HCT116 (cell line): ENCODE measurements at regions not wholly inside any gene's neighbourhood (a gene's known extent, or its start where the extent isn't known, plus 50 kb on each side); places are given as distances from the start of the nearest gene placed in this dataset.

Experiments
- ATAC-seq: fragments of 200-7000 bp; cut with Tn5 transposase; 2 replicates; pipeline ENCODE4 v1.9.1; 2020; ENCODE audit warnings: mild to moderate bottlenecking, moderate library complexity
- BruUV-seq: library from RNA; stranded (reverse); fragments of 400-500 nt; replicated peaks from 2 replicates; lab custom pipeline; 2021; lab: Mats Ljungman, UMichigan
- CTCF ChIA-PET: fragments of 300-600 bp; sonication (Branson Sonifier 250); formaldehyde crosslinking; loops from one replicate; lab custom pipeline; 2021; ENCODE audit warnings: antibody characterized with exemption; lab: Charles Lee
- POLR2A ChIA-PET: fragments of 300-600, 350-600 bp; sonication (Branson Sonifier 250); formaldehyde crosslinking; loops from one replicate; lab custom pipeline; 2021; ENCODE audit warnings: antibody characterized with exemption; lab: Charles Lee
- RAD21 ChIA-PET, 2 experiments: fragments of 300-600 bp; sonication (Branson Sonifier 250); formaldehyde crosslinking; loops; one replicate each; lab custom pipeline; 2023; ENCODE audit warnings: low total read pairs in 2 of 2; ENCODE audit not compliant: uncharacterized antibody in 2 of 2, unreplicated experiment in 2 of 2, low non-redundant PET in 1 of 2; lab: Charles Lee
- DNase-seq: peaks from one replicate; pipeline ENCODE4 v3.0.0-alpha.2; 2010; ENCODE audit warnings: low read depth, low spot score
- H2AFZ ChIP-seq: fragments of 200-600 bp; shearing (Covaris generic), sonication (generic); 2 replicates; pipeline ENCODE4 v1.6.1; 2017; ENCODE audit warnings: low read depth, mixed run types, mixed read lengths, antibody characterized with exemption, low read length; ENCODE audit not compliant: poor library complexity, severe bottlenecking
- H3K27ac ChIP-seq: 2 replicates; pipeline ENCODE4 v1.5.1; 2012; ENCODE audit warnings: low read depth, low read length
- H3K27me3 ChIP-seq: fragments of 200-600 bp; sonication (generic); 2 replicates; pipeline ENCODE4 v1.6.1; 2016; ENCODE audit warnings: mixed run types, low read length, mixed read lengths; ENCODE audit not compliant: insufficient read depth
- H3K36me3 ChIP-seq, 2 experiments: fragments of 200-500 bp in 1 of 2; fragments of 200-600 bp in 1 of 2; sonication (Bioruptor generic) in 1 of 2; sonication (generic) in 1 of 2; 2 replicates each; pipeline versions ENCODE4 v1.5.1 to v1.6.1; 2014 to 2016; ENCODE audit warnings: low read length in 2 of 2, inconsistent platforms in 1 of 2, mixed read lengths in 1 of 2, mixed run types in 1 of 2; ENCODE audit not compliant: insufficient read depth in 2 of 2, control insufficient read depth in 1 of 2
- H3K4me1 ChIP-seq, 2 experiments: fragments of 200-600 bp in 1 of 2; sonication (generic) in 1 of 2; 2 replicates each; pipeline versions ENCODE4 v1.5.1 to v1.6.1; 2012 to 2017; ENCODE audit warnings: low read length in 2 of 2, inconsistent platforms in 1 of 2, mild to moderate bottlenecking in 1 of 2, mixed read lengths in 1 of 2, mixed run types in 1 of 2, moderate library complexity in 1 of 2; ENCODE audit not compliant: insufficient read depth in 2 of 2, control insufficient read depth in 1 of 2
- H3K4me2 ChIP-seq: fragments of 200-600 bp; sonication (generic); 2 replicates; pipeline ENCODE4 v1.6.1; 2017; ENCODE audit warnings: mixed run types, low read length, mixed read lengths
- H3K4me3 ChIP-seq, 2 experiments: fragments of 200-600 bp in 1 of 2; sonication (generic) in 1 of 2; replicated peaks in 1 of 2; 2 replicates each; pipeline ENCODE4 v1.5.1; 2011 to 2016; ENCODE audit warnings: low read length in 2 of 2, control low read depth in 1 of 2, low read depth in 1 of 2, mild to moderate bottlenecking in 1 of 2, mixed read lengths in 1 of 2, mixed run types in 1 of 2
- H3K79me2 ChIP-seq: fragments of 200-600 bp; sonication (generic); 2 replicates; pipeline ENCODE4 v1.6.1; 2017; ENCODE audit warnings: mild to moderate bottlenecking, mixed run types, low read length, moderate library complexity, mixed read lengths; ENCODE audit not compliant: insufficient read depth
- H3K9ac ChIP-seq: fragments of 200-600 bp; sonication (generic); 2 replicates; pipeline ENCODE4 v1.6.1; 2016; ENCODE audit warnings: low read length, mixed read lengths
- H3K9me2 ChIP-seq: fragments of 200-600 bp; sonication (generic), shearing (Covaris generic); 2 replicates; pipeline ENCODE4 v1.6.1; 2017; ENCODE audit warnings: mixed run types, mild to moderate bottlenecking, moderate library complexity; ENCODE audit not compliant: insufficient read depth
- H3K9me3 ChIP-seq, 2 experiments: fragments of 200-500 bp in 1 of 2; fragments of 200-600 bp in 1 of 2; sonication (Bioruptor generic) in 1 of 2; sonication (generic) in 1 of 2; 2 replicates each; pipeline ENCODE4 v1.6.1; 2014 to 2017; ENCODE audit warnings: low read length in 2 of 2, mixed read lengths in 2 of 2, inconsistent platforms in 1 of 2, low read depth in 1 of 2, mild to moderate bottlenecking in 1 of 2, mixed run types in 1 of 2, moderate library complexity in 1 of 2; ENCODE audit not compliant: control insufficient read depth in 1 of 2, insufficient read depth in 1 of 2
- H4K20me1 ChIP-seq: fragments of 200-600 bp; sonication (generic), shearing (Covaris generic); 2 replicates; pipeline ENCODE4 v1.6.1; 2017; ENCODE audit warnings: mixed run types, mild to moderate bottlenecking, moderate library complexity; ENCODE audit not compliant: insufficient read depth
- ATF3 ChIP-seq: IDR thresholded peaks from 2 replicates; pipeline ENCODE4 v1.6.1; 2012
- CBX3 ChIP-seq: IDR thresholded peaks from 2 replicates; pipeline ENCODE4 v1.6.1; 2012; ENCODE audit warnings: low read depth
- CEBPB ChIP-seq: IDR thresholded peaks from 2 replicates; pipeline ENCODE4 v1.6.1; 2012; ENCODE audit warnings: low read depth
- CTCF ChIP-seq, 3 experiments: fragments of 200-600 bp in 1 of 3; sonication (generic) in 1 of 3; IDR thresholded peaks in 2 of 3; conservative IDR thresholded peaks in 1 of 3; 2 replicates each; pipeline ENCODE4 v1.5.1; 2012 to 2017; ENCODE audit warnings: low read depth in 2 of 3, low read length in 2 of 3, antibody characterized with exemption in 1 of 3, borderline replicate concordance in 1 of 3, control low read depth in 1 of 3, mild to moderate bottlenecking in 1 of 3, mixed read lengths in 1 of 3, mixed run types in 1 of 3, moderate library complexity in 1 of 3; ENCODE audit not compliant: insufficient read depth in 1 of 3
- EGR1 ChIP-seq: IDR thresholded peaks from 2 replicates; pipeline ENCODE4 v1.6.1; 2012; ENCODE audit warnings: low read depth
- ELF1 ChIP-seq: IDR thresholded peaks from 2 replicates; pipeline ENCODE4 v1.6.1; 2012; ENCODE audit warnings: low read depth, borderline replicate concordance
- EZH2 ChIP-seq: fragments of 200-600 bp; sonication (generic); IDR thresholded peaks from 2 replicates; pipeline ENCODE4 v1.6.1; 2017; ENCODE audit warnings: antibody characterized with exemption, mixed run types
- EZH2phosphoT487 ChIP-seq: fragments of 200-600 bp; IDR thresholded peaks from 2 replicates; pipeline ENCODE4 v1.6.1; 2018; ENCODE audit warnings: antibody characterized with exemption, borderline replicate concordance
- FOSL1 ChIP-seq: IDR thresholded peaks from 2 replicates; pipeline ENCODE4 v1.6.1; 2012; ENCODE audit warnings: low read depth
- JUND ChIP-seq: IDR thresholded peaks from 2 replicates; pipeline ENCODE4 v1.6.1; 2012
- MAX ChIP-seq: IDR thresholded peaks from 2 replicates; pipeline ENCODE4 v1.6.1; 2012
- POLR2AphosphoS5 ChIP-seq: IDR thresholded peaks from 2 replicates; pipeline ENCODE4 v1.6.1; 2011; ENCODE audit warnings: mild to moderate bottlenecking, low read depth, low read length, moderate library complexity
- RAD21 ChIP-seq: IDR thresholded peaks from 2 replicates; pipeline ENCODE4 v1.6.1; 2012; ENCODE audit warnings: low read depth, mild to moderate bottlenecking
- REST ChIP-seq: IDR thresholded peaks from 2 replicates; pipeline ENCODE4 v1.6.1; 2012; ENCODE audit warnings: low read depth
- SIN3A ChIP-seq: IDR thresholded peaks from 2 replicates; pipeline ENCODE4 v1.6.1; 2012; ENCODE audit warnings: low read depth
- SRF ChIP-seq: IDR thresholded peaks from 2 replicates; pipeline ENCODE4 v1.6.1; 2012; ENCODE audit warnings: low read depth
- TCF7L2 ChIP-seq: IDR thresholded peaks from 2 replicates; pipeline ENCODE4 v1.7.0; 2011; ENCODE audit warnings: borderline replicate concordance, inconsistent platforms; ENCODE audit not compliant: insufficient read depth, insufficient read length; ENCODE audit errors: extremely low read depth
- YY1 ChIP-seq: IDR thresholded peaks from 2 replicates; pipeline ENCODE4 v1.6.1; 2011; ENCODE audit warnings: low read length, low read depth, moderate library complexity, mild to moderate bottlenecking; ENCODE audit not compliant: insufficient replicate concordance; ENCODE audit errors: extremely low read depth
- ZBTB33 ChIP-seq: IDR thresholded peaks from 2 replicates; pipeline ENCODE4 v1.6.1; 2011; ENCODE audit warnings: mild to moderate bottlenecking, low read length, moderate library complexity; ENCODE audit not compliant: insufficient replicate concordance; ENCODE audit errors: extremely low read depth
- ZFX ChIP-seq: fragments of 450-650 bp; IDR thresholded peaks from 2 replicates; pipeline ENCODE4 v1.6.1; 2017
- intact Hi-C: fragments of 100-400 bp; cut with micrococcal nuclease; formaldehyde crosslinking; loops from 2 replicates; pipeline ENCODE4 v1.10.0; 2022

- H3K9me3 ChIP-seq = no peaks in the 10 kb centered on the region
- H3K79me2 ChIP-seq = no peaks in the 10 kb centered on the region
- no peak overlapping the region for H3K4me3 ChIP-seq
- H3K36me3 ChIP-seq = no peaks in the 10 kb centered on the region
- TF ChIP-seq FOSL1 (no peak), CTCF (IDR thresholded peaks at IDR 0.05 in 2 of 3, conservative IDR thresholded peaks at IDR 0.05 in 1 of 3; ENCODE audit: borderline replicate concordance in 1 of 3, insufficient read depth in 1 of 3, low read depth in 2 of 3, low read length in 2 of 3) (no peak), ELF1 (no peak), RAD21 (no peak), ZBTB33 (no peak), JUND (no peak), CEBPB (no peak), YY1 (no peak), EGR1 (no peak), REST (no peak), SIN3A (no peak), ATF3 (no peak), ZFX (no peak), MAX (no peak), TCF7L2 (no peak), SRF (no peak), POLR2AphosphoS5 (no peak), CBX3 (no peak), EZH2phosphoT487 (no peak), EZH2 (no peak)
- TF ChIP-seq, all 23 proteins: peak for 0
- Histone ChIP-seq H2AFZ (no peak overlapping the region), H3K4me1 (no peaks in the 10 kb centered on the region), H3K9ac (no peak overlapping the region), H3K27ac (no peak overlapping the region), H4K20me1 (no peaks in the 10 kb centered on the region), H3K4me2 (no peak overlapping the region), H3K27me3 (no peaks in the 10 kb centered on the region), H3K9me2 (no peaks in the 10 kb centered on the region)
- intact Hi-C loops = no loop called here
- RAD21 ChIA-PET = no interaction called here
- ATAC-seq (no peak), DNase-seq (no peak)
- POLR2A ChIA-PET = no interaction called here
- BruUV-seq = no TSS peak
- CTCF ChIA-PET = no interaction called here
Observed at GRCh38 chr6:104301951-104302350, 557.8 kb downstream of the HACE1 start.
